ENCODE measurements at regions not wholly inside any gene's neighbourhood (a gene's known extent, or its start where the extent isn't known, plus 50 kb on each side); places are given as distances from the start of the nearest gene placed in this dataset.

- Histone ChIP-seq H4K8ac (ENCODE audit: low read depth in 2 of 2, low read length in 2 of 2) (no peak overlapping the region), H3K9me3 (ENCODE audit: control insufficient read depth, insufficient read depth, low read length) (no peaks in the 10 kb centered on the region), H2BK120ac (ENCODE audit: low read depth, low read length) (no peak overlapping the region), H3K36me3 (ENCODE audit: control insufficient read depth, insufficient read depth, low read length) (no peaks in the 10 kb centered on the region), H3K9ac (ENCODE audit: low read depth, low read length) (no peak overlapping the region), H3K27ac (ENCODE audit: insufficient read depth, low read length) (no peak overlapping the region), H2BK5ac (ENCODE audit: low read depth, low read length, poor library complexity, severe bottlenecking) (no peak overlapping the region), H4K5ac (ENCODE audit: low read depth, low read length) (no peak overlapping the region), H3K27me3 (ENCODE audit: control insufficient read depth, insufficient read depth, low read length) (peaks cover 7% of the 10 kb centered on the region), H2BK15ac (ENCODE audit: low read depth, low read length) (no peak overlapping the region), H3K18ac (ENCODE audit: low read depth, low read length) (no peak overlapping the region), H3K4me1 (ENCODE audit: control insufficient read depth, insufficient read depth, low read length) (no peaks in the 10 kb centered on the region), H3K56ac (ENCODE audit: extremely low read depth, insufficient read depth, low read length) (no peak overlapping the region), H2AK5ac (ENCODE audit: low read depth, low read length) (no peak overlapping the region), H3K23ac (ENCODE audit: low read depth, low read length) (no peak overlapping the region), H3K14ac (replicated peaks; ENCODE audit: low read depth, low read length) (no peak overlapping the region), H3K4ac (ENCODE audit: low read depth, low read length) (no peak overlapping the region), H4K20me1 (ENCODE audit: insufficient read depth, low read length) (no peaks in the 10 kb centered on the region), H2AFZ (replicated peaks; ENCODE audit: low read length, poor library complexity) (no peak overlapping the region), H3K9me1 (ENCODE audit: insufficient read depth, low read length) (no peaks in the 10 kb centered on the region), H2BK20ac (ENCODE audit: low read depth, low read length) (no peak overlapping the region), H2AK9ac (replicated peaks; ENCODE audit: low read depth, low read length, poor library complexity) (no peak overlapping the region), H4K91ac (ENCODE audit: insufficient read depth, low read depth, low read length) (no peak overlapping the region), H3K4me2 (ENCODE audit: low read depth, low read length) (no peak overlapping the region), H3K4me3 (ENCODE audit: insufficient read depth, low read depth, low read length) (no peak overlapping the region), H3K79me1 (ENCODE audit: low read depth in 1 of 2, low read length in 2 of 2) (no peaks in the 10 kb centered on the region)
- TF ChIP-seq RCOR1 (IDR thresholded peaks at IDR 0.05; ENCODE audit: insufficient replicate concordance, low read length) (no peak), CEBPB (IDR thresholded peaks at IDR 0.05; ENCODE audit: low read depth, low read length) (no peak), CHD1 (IDR thresholded peaks at IDR 0.05; ENCODE audit: low read depth, low read length) (no peak), POLR2A (IDR thresholded peaks at IDR 0.05; ENCODE audit: low read depth, low read length) (no peak), MAZ (IDR thresholded peaks at IDR 0.05; ENCODE audit: borderline replicate concordance, low read depth, low read length) (no peak)
- TF ChIP-seq, protein P1, sequence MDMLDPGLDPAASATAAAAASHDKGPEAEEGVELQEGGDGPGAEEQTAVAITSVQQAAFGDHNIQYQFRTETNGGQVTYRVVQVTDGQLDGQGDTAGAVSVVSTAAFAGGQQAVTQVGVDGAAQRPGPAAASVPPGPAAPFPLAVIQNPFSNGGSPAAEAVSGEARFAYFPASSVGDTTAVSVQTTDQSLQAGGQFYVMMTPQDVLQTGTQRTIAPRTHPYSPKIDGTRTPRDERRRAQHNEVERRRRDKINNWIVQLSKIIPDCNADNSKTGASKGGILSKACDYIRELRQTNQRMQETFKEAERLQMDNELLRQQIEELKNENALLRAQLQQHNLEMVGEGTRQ (IDR thresholded peaks at IDR 0.05; ENCODE audit: low read depth, low read length), result no peak
- in situ Hi-C loops (cut with MboI; ENCODE audit: low sequenced_read_pairs) (no loop called here), intact Hi-C loops (cut with micrococcal nuclease) (no loop called here), dilution Hi-C loops (cut with HindIII; ENCODE audit: low sequenced_read_pairs, unreplicated experiment) (no loop called here)
- ChIA-PET POLR2A (ENCODE audit: unreplicated experiment) (no interaction called here), CTCF (interaction anchor here (0.7 kb wide), 1 partner anchor 8 kb away, joined by 3 read pairs; no protein-coding TSS in a partner anchor)
- no peak for ATAC-seq (ENCODE audit: low read depth)
- no peak for DNase-seq
- no TSS peak for BruUV-seq (replicated peaks)
Observed at GRCh38 chr5:175274171-175274570, 169.8 kb downstream of the DRD1 start.
